ENCODE measurements at regions not wholly inside any gene's neighbourhood (a gene's known extent, or its start where the extent isn't known, plus 50 kb on each side); places are given as distances from the start of the nearest gene placed in this dataset.

- TF ChIP-seq POLR2AphosphoS5 (IDR thresholded peaks at IDR 0.05; ENCODE audit: low read depth, low read length) (no peak), POLR2A (IDR thresholded peaks at IDR 0.05; ENCODE audit: low read depth, low read length) (no peak)
These were observed 234.6 kb downstream of the TMEM114 start for GRCh38 chr16:8355675-8356074.

Data from GM12891 (cell line).